Dendritic cell treated with granulocyte-macrophage colony-stimulating factor and Interleukin-4, amounts not matched to agents 40 ng/mL and 50 ng/mL, for 4 days (primary cell): ENCODE measurements at regions not wholly inside any gene's neighbourhood (a gene's known extent, or its start where the extent isn't known, plus 50 kb on each side); places are given as distances from the start of the nearest gene placed in this dataset.

Source experiments
- H3K27ac Mint-ChIP-seq: one replicate; pipeline ENCODE4 v1.8.0; 2022; ENCODE audit warnings: mild to moderate bottlenecking, mixed read lengths
- H3K27me3 Mint-ChIP-seq: one replicate; pipeline ENCODE4 v1.8.0; 2022; ENCODE audit warnings: mild to moderate bottlenecking, mixed read lengths
- H3K36me3 Mint-ChIP-seq: one replicate; pipeline ENCODE4 v1.8.0; 2022; ENCODE audit warnings: low read depth, mixed read lengths
- H3K4me1 Mint-ChIP-seq: one replicate; pipeline ENCODE4 v1.8.0; 2022; ENCODE audit warnings: low read depth, mixed read lengths
- H3K4me3 Mint-ChIP-seq: one replicate; pipeline ENCODE4 v1.8.0; 2022; ENCODE audit warnings: mild to moderate bottlenecking, moderate library complexity, mixed read lengths
- H3K9me3 Mint-ChIP-seq: one replicate; pipeline ENCODE4 v1.8.0; 2022; ENCODE audit warnings: mixed read lengths
- intact Hi-C: fragments of 100-400 bp; cut with micrococcal nuclease; formaldehyde crosslinking; loops from one replicate; pipeline ENCODE4 v1.15.0; 2022

- Mint-ChIP-seq H3K9me3 (no peaks in the 10 kb centered on the region), H3K4me1 (no peaks in the 10 kb centered on the region)
- intact Hi-C loops: no loop called here
Measured at GRCh38 chr7:98534493-98534892, 82.6 kb upstream of the NPTX2 start.

GRCh38 chr7:98531717-98532116, 85.4 kb upstream of the NPTX2 start:
- H3K27me3 Mint-ChIP-seq: no peaks in the 10 kb centered on the region
- no peaks in the 10 kb centered on the region for H3K9me3 Mint-ChIP-seq
- H3K27ac Mint-ChIP-seq: no peak overlapping the region
- no peaks in the 10 kb centered on the region for H3K4me1 Mint-ChIP-seq
- H3K4me3 Mint-ChIP-seq: no peak overlapping the region
- intact Hi-C loops: no loop called here
- no peaks in the 10 kb centered on the region for H3K36me3 Mint-ChIP-seq

More at GRCh38 chr7:98534493-98534892, 82.6 kb upstream of the NPTX2 start:
- Mint-ChIP-seq H3K4me3 (no peak overlapping the region), H3K27me3 (no peaks in the 10 kb centered on the region), H3K36me3 (no peaks in the 10 kb centered on the region), H3K27ac (no peak overlapping the region)

DNA sequence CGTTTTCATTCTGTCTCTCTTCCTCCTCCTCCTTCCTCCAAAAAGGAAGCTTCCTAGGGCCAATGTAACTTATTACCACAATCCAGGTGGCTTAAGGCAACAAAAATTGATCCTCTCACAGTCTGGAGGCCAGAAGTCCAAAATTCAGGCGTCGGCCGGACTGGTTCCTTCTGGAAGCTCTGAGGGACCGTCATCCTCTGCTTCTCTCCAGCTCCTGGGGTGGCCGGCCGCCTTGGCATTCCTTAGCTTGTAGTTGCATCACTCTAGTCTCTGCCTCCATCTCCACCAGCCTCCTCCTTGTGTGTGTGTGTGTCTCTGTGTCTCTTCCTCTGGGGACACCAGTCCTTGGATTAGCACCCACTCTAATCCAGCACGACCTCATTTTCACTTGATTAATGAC, 89.0 kb upstream of the NPTX2 start:
- Mint-ChIP-seq H3K9me3 (no peaks in the 10 kb centered on the region), H3K27ac (no peak overlapping the region), H3K36me3 (no peaks in the 10 kb centered on the region), H3K27me3 (no peaks in the 10 kb centered on the region), H3K4me1 (no peaks in the 10 kb centered on the region), H3K4me3 (no peak overlapping the region)
- intact Hi-C loops: no loop called here

GRCh38 chr7:98526059-98526458, 91.0 kb upstream of the NPTX2 start:
- no peaks in the 10 kb centered on the region for H3K9me3 Mint-ChIP-seq
- H3K4me3 Mint-ChIP-seq: no peak overlapping the region
- H3K4me1 Mint-ChIP-seq: no peaks in the 10 kb centered on the region
- no peak overlapping the region for H3K27ac Mint-ChIP-seq
- H3K27me3 Mint-ChIP-seq: no peaks in the 10 kb centered on the region
- H3K36me3 Mint-ChIP-seq: no peaks in the 10 kb centered on the region
- intact Hi-C loops: no loop called here

DNA sequence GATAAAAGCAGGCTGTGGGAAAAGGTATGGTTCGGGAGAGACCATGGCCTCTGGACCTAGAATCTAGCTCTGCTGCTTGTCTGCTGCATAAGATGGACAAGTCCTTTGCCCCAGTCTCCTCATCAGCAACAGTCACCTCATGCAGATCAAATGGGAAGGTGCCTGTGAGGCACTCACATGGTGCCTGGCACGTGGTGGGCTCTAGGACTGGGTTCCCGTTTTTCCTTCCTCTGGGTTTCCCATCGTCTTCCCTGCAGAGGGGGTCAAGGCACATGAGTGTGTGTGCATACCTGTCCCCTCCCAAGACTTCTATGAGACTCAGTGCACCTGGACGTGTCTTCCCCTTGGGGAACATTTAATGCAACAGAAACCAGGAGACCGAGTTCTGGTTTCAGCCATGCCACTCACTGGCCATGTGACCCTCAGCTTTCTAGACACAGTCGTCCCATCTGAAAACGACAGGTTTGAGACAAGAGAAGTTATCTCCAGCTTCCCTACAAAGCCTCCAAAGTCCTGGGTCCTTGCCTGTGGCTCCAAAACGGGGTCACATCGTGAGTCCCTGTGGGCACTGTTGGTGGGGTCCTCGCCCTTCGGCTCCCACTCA, 95.9 kb upstream of the NPTX2 start:
- no peaks in the 10 kb centered on the region for H3K36me3 Mint-ChIP-seq
- intact Hi-C loops: no loop called here
- H3K9me3 Mint-ChIP-seq: no peaks in the 10 kb centered on the region
- no peak overlapping the region for H3K4me3 Mint-ChIP-seq
- H3K27me3 Mint-ChIP-seq: no peaks in the 10 kb centered on the region
- no peak overlapping the region for H3K27ac Mint-ChIP-seq
- H3K4me1 Mint-ChIP-seq: no peaks in the 10 kb centered on the region

GRCh38 chr7:98520356-98520951, 96.6 kb upstream of the NPTX2 start:
- H3K27me3 Mint-ChIP-seq: no peaks in the 10 kb centered on the region
- no peak overlapping the region for H3K4me3 Mint-ChIP-seq
- no peaks in the 10 kb centered on the region for H3K36me3 Mint-ChIP-seq
- H3K27ac Mint-ChIP-seq: no peak overlapping the region
- intact Hi-C loops: no loop called here
- no peaks in the 10 kb centered on the region for H3K4me1 Mint-ChIP-seq
- H3K9me3 Mint-ChIP-seq: no peaks in the 10 kb centered on the region

DNA sequence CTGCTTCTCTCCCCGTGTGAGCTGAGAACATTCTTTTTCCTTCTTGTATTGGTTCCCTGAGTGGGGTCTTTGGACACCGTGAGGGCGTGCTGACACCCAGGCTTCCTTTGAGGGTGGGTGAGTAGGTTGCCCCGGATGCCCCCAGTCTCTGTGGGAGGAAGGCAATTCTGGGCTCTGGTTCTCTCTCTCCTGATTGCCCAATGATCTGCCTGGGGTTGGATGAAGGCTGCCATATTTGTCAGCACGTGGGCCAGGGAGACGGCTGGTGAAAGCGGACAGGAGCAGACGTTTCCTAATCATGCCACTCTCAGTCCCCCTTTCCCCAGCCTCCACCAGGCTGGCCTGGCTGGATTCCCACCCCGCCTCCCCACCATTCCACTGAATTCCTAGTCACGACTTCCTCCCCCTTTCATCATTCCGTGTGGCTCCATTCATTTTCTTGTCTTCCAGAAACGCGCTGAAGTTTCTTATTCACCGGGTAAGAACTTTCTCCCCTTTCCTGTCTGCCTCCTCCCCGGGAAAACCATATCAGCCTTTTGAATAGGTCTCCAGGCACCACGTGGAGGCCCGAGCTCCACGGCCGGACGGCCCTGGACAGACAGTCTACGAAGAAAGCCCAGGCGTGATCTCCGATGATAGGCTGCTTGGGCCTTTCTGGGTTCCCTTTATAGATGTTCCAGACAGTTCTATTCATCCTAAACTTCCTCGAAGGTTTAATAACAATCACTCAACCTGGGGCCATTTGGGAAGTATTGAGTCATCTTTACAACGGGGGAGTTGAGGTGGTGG, 98.7 kb upstream of the NPTX2 start:
- Mint-ChIP-seq H3K27ac (no peak overlapping the region), H3K9me3 (no peaks in the 10 kb centered on the region)
- intact Hi-C loops: no loop called here

DNA sequence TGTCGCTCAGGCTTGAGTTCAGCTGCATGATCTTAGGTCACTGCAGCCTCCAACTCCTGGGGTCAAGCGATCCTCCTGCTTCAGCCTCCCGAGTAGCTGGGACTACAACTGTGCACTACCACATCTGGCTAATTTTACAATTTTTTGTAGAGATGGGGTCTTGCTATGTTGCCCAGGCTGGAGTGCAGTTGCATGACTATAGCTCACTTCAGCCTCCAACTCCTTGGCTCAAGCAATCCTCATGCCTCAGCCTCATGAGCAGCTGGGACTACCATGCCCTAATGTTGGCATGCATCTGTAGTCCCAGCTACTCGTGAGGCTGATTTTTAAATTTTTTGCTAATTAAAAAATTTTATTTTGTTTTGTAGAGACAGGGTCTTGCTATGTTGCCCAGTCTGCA, 101.9 kb upstream of the NPTX2 start:
- Mint-ChIP-seq H3K36me3 (no peaks in the 10 kb centered on the region), H3K27me3 (no peaks in the 10 kb centered on the region), H3K4me1 (no peaks in the 10 kb centered on the region), H3K4me3 (no peak overlapping the region), H3K9me3 (no peaks in the 10 kb centered on the region), H3K27ac (no peak overlapping the region)
- intact Hi-C loops: no loop called here

More for the DNA sequence above, 98.7 kb upstream of the NPTX2 start:
- no peaks in the 10 kb centered on the region for H3K27me3 Mint-ChIP-seq
- H3K4me1 Mint-ChIP-seq: no peaks in the 10 kb centered on the region
- no peak overlapping the region for H3K4me3 Mint-ChIP-seq
- no peaks in the 10 kb centered on the region for H3K36me3 Mint-ChIP-seq

- no peaks in the 10 kb centered on the region for H3K4me1 Mint-ChIP-seq
- H3K9me3 Mint-ChIP-seq: no peaks in the 10 kb centered on the region
- H3K4me3 Mint-ChIP-seq: no peak overlapping the region
- H3K27ac Mint-ChIP-seq: no peak overlapping the region
- no peaks in the 10 kb centered on the region for H3K27me3 Mint-ChIP-seq
- H3K36me3 Mint-ChIP-seq: no peaks in the 10 kb centered on the region
- intact Hi-C loops: no loop called here
Measured at GRCh38 chr7:98514211-98515031, 102.7 kb upstream of the NPTX2 start.

DNA sequence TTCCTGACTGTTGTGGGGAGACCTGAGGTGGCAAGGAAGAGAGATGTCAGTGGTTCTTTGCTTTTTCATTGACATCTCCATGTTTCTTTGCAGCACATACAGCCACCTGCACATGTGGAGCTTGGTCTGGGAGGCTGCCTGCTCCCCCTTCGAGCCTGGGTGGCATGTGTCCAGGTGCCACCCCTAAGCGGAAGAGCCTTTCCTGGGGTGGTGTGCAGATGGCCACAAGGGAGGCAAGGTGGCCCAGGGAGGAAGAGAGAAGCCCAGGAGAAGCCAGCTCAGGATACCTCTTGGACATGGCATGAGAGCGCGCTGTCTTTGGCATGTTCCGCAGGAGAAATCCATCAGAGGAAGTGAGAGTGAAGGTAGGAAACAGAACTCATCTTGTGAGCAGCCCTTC, 105.9 kb upstream of the NPTX2 start:
- H3K27me3 Mint-ChIP-seq: peaks cover 2% of the 10 kb centered on the region
- H3K9me3 Mint-ChIP-seq: no peaks in the 10 kb centered on the region
- H3K36me3 Mint-ChIP-seq: no peaks in the 10 kb centered on the region
- intact Hi-C loops: no loop called here
- no peak overlapping the region for H3K27ac Mint-ChIP-seq
- no peak overlapping the region for H3K4me3 Mint-ChIP-seq
- no peaks in the 10 kb centered on the region for H3K4me1 Mint-ChIP-seq

DNA sequence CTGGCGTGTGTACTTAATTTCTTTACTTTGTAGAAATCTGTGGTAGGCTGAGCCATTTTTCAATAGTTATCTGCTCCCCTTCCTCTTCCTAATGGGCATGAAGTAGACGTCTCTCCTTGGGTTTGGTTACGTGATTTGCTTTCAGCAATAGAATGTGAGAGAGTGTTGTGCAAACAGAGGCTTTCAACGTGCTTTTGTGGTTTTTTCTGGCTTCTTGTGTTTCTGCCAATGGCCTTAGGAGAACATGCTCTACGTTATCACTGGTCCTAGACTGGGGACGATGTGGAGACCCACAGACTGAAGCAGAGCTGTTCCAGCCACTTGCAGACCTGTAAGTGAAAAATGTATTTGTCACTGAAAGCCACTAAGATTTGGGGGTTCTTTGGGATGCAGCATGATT, 107.2 kb upstream of the NPTX2 start:
- peaks cover 2% of the 10 kb centered on the region for H3K27me3 Mint-ChIP-seq
- H3K4me1 Mint-ChIP-seq: no peaks in the 10 kb centered on the region
- no peaks in the 10 kb centered on the region for H3K36me3 Mint-ChIP-seq
- H3K4me3 Mint-ChIP-seq: no peak overlapping the region
- H3K9me3 Mint-ChIP-seq: no peaks in the 10 kb centered on the region
- H3K27ac Mint-ChIP-seq: no peak overlapping the region
- intact Hi-C loops: no loop called here

DNA sequence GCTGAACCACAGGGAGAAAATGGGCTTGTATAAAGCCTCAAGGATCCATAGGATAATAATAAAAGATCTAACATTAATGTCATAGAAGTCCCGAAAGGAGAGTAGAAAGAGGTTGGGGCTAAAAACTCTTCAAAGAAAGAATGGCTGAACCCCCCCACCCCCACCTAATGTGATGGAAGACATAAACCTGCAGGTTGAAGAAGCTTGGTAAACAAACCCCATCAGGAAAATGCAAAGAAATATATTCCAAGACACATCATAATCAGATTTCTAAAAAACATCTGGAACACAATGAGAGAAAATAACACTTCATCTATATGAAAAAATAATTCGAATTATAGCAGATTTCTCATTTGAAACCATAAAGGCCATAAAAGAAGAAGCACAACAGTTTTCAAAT, 105.6 kb upstream of the BAIAP2L1 start:
- H3K4me1 Mint-ChIP-seq: no peaks in the 10 kb centered on the region

GRCh38 chr7:98500764-98501163, 99.9 kb upstream of the BAIAP2L1 start:
- Mint-ChIP-seq H3K4me1 (no peaks in the 10 kb centered on the region), H3K27me3 (no peaks in the 10 kb centered on the region), H3K36me3 (no peaks in the 10 kb centered on the region), H3K4me3 (no peak overlapping the region), H3K9me3 (peaks cover 38% of the 10 kb centered on the region), H3K27ac (no peak overlapping the region)
- intact Hi-C loops: no loop called here

More for the DNA sequence above, 105.6 kb upstream of the BAIAP2L1 start:
- peaks cover 2% of the 10 kb centered on the region for H3K27me3 Mint-ChIP-seq
- intact Hi-C loops: no loop called here
- H3K36me3 Mint-ChIP-seq: no peaks in the 10 kb centered on the region
- no peaks in the 10 kb centered on the region for H3K9me3 Mint-ChIP-seq
- no peak overlapping the region for H3K4me3 Mint-ChIP-seq
- H3K27ac Mint-ChIP-seq: no peak overlapping the region

DNA sequence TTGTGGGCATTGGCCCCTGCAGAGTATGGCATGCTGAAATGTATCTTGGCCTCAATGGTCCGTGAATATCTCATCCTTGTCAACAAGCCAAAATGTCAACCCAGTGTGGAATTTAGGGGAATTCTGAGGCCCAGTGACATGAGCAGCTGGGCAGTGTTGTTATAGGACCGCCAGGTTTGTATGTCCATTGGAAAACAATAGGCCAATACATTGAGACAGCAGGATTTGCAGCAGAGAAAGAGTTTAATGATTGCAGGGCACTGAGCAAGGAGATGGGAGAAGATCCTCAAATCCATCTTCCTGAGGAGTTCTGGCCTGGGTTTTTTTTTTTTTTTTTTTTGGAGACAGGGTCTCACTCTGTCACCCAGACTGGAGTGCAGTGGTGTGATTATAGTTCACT, 95.7 kb upstream of the BAIAP2L1 start:
- no peak overlapping the region for H3K27ac Mint-ChIP-seq
- no peaks in the 10 kb centered on the region for H3K27me3 Mint-ChIP-seq
- no peaks in the 10 kb centered on the region for H3K4me1 Mint-ChIP-seq
- H3K36me3 Mint-ChIP-seq: no peaks in the 10 kb centered on the region
- H3K9me3 Mint-ChIP-seq: peaks cover 42% of the 10 kb centered on the region
- no peak overlapping the region for H3K4me3 Mint-ChIP-seq
- intact Hi-C loops: no loop called here
